Endodermal cell (in vitro differentiated cells): ENCODE measurements at regions not wholly inside any gene's neighbourhood (a gene's known extent, or its start where the extent isn't known, plus 50 kb on each side); places are given as distances from the start of the nearest gene placed in this dataset.

Source experiments
- DNase-seq: peaks from one replicate; pipeline ENCODE4 v3.0.0-alpha.2; 2017
- H3K27ac ChIP-seq: 2 replicates; pipeline ENCODE4 v1.5.1; 2013; ENCODE audit warnings: mild to moderate bottlenecking, low read depth, low read length, moderate library complexity
- H3K27me3 ChIP-seq: 2 replicates; pipeline ENCODE4 v1.6.1; 2013; ENCODE audit warnings: mild to moderate bottlenecking, low read length, moderate library complexity; ENCODE audit not compliant: insufficient read depth, control insufficient read depth, poor library complexity, severe bottlenecking
- H3K36me3 ChIP-seq: 2 replicates; pipeline ENCODE4 v1.7.0; 2013; ENCODE audit warnings: mild to moderate bottlenecking, low read length, moderate library complexity; ENCODE audit not compliant: control insufficient read depth, insufficient read depth
- H3K4me1 ChIP-seq: one replicate; pipeline ENCODE4 v1.7.0; 2013; ENCODE audit warnings: low read length; ENCODE audit not compliant: control insufficient read depth, insufficient read depth
- H3K4me3 ChIP-seq: 2 replicates; pipeline ENCODE4 v1.5.1; 2013; ENCODE audit warnings: mild to moderate bottlenecking, low read length, moderate library complexity
- H3K9ac ChIP-seq: 2 replicates; pipeline ENCODE4 v1.6.1; 2013; ENCODE audit warnings: mild to moderate bottlenecking, low read length, moderate library complexity; ENCODE audit not compliant: poor library complexity, severe bottlenecking; ENCODE audit errors: extremely low read depth
- H3K9me3 ChIP-seq: 2 replicates; pipeline ENCODE4 v1.6.1; 2013; ENCODE audit warnings: mild to moderate bottlenecking, low read length, moderate library complexity; ENCODE audit not compliant: control insufficient read depth
- H3K27ac Mint-ChIP-seq: 2 replicates; pipeline ENCODE4 v1.8.0; 2020; ENCODE audit warnings: mixed read lengths
- H3K27me3 Mint-ChIP-seq: 2 replicates; pipeline ENCODE4 v1.8.0; 2021; ENCODE audit warnings: mild to moderate bottlenecking, mixed read lengths; ENCODE audit not compliant: insufficient read depth
- H3K36me3 Mint-ChIP-seq: 2 replicates; pipeline ENCODE4 v1.8.0; 2020; ENCODE audit warnings: low read depth, mixed read lengths
- H3K4me1 Mint-ChIP-seq: 2 replicates; pipeline ENCODE4 v1.8.0; 2020; ENCODE audit warnings: mixed read lengths
- H3K4me3 Mint-ChIP-seq: 2 replicates; pipeline ENCODE4 v1.8.0; 2020; ENCODE audit warnings: mild to moderate bottlenecking, moderate library complexity, mixed read lengths
- H3K9me3 Mint-ChIP-seq: 2 replicates; pipeline ENCODE4 v1.8.0; 2020; ENCODE audit warnings: mild to moderate bottlenecking, mixed read lengths
- WGBS, 2 experiments: methylation state at CpG; one replicate each; pipeline versions ENCODE4 v1.1.5 to v1.1.7; 2013; ENCODE audit warnings: missing lambda C conversion rate in 2 of 2, mixed read lengths in 1 of 2; ENCODE audit not compliant: insufficient coverage in 1 of 2, insufficient read length in 1 of 2; 5-methylcytosine and 5-hydroxymethylcytosine counted together
- TF ChIP-seq, protein P1 (sequence below): fragments of 200-600 bp; sonication (generic); conservative IDR thresholded peaks from 2 replicates; pipeline ENCODE4 v1.5.0; 2021; ENCODE audit warnings: antibody characterized with exemption, mild to moderate bottlenecking

DNA sequence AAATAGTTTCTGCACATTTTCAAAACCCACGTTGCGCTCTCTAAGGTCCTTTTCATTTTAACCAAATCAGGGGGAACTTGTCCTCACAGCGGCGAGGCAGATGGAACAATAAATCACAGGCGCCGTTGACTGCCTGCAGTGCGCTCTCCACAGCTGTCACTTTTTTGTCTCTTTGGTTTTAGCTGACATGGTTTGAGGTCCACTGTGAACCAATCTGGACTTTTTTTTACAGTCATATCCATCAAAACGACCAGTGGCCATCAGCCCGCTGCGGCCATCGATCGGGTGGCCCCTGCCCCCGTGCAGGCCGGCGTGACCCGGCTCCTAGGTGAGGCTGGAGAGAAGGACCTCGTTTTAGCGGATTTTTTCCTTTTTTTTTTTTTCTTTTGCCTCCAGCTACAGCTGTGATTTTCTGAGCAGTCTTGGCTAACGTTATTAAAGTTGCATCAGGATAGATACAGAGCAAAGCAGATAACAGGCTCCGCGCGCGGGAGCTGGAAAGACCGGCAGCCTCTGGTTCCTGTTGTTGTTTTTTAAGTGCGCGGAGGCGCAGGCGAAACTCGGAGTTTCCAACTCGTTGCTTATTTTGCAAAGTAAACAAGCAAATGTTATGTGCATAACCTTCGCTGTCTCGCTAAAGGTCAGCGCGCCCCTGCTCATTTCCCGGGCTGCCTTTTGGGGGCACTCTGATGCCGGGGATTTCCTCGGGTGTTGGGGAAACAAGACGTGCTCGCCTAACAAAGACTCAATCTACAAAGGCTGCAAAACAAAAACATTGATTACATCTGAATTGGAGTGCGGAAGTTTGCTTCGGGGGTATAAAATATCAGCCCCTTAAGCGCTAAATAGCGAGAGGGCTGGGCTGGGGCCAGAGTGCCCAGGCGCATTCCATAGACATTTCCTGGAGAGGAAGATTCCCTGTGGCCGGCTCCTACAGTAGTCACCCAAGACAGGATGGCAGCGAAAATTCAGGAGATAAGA, 414.8 kb upstream of the MKI67 start:
- TF ChIP-seq, protein P1, sequence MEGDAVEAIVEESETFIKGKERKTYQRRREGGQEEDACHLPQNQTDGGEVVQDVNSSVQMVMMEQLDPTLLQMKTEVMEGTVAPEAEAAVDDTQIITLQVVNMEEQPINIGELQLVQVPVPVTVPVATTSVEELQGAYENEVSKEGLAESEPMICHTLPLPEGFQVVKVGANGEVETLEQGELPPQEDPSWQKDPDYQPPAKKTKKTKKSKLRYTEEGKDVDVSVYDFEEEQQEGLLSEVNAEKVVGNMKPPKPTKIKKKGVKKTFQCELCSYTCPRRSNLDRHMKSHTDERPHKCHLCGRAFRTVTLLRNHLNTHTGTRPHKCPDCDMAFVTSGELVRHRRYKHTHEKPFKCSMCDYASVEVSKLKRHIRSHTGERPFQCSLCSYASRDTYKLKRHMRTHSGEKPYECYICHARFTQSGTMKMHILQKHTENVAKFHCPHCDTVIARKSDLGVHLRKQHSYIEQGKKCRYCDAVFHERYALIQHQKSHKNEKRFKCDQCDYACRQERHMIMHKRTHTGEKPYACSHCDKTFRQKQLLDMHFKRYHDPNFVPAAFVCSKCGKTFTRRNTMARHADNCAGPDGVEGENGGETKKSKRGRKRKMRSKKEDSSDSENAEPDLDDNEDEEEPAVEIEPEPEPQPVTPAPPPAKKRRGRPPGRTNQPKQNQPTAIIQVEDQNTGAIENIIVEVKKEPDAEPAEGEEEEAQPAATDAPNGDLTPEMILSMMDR = peak; percentile 40
- no peaks in the 10 kb centered on the region for H3K9me3 Mint-ChIP-seq
- Histone ChIP-seq H3K36me3 (no peaks in the 10 kb centered on the region), H3K27ac (peak overlapping the region; percentile 40), H3K27me3 (peaks cover 27% of the 10 kb centered on the region), H3K4me1 (no peaks in the 10 kb centered on the region), H3K4me3 (peak overlapping the region; percentile 85), H3K9me3 (no peaks in the 10 kb centered on the region), H3K9ac (peak overlapping the region; percentile 16)
- H3K27ac Mint-ChIP-seq = peak overlapping the region; percentile 38
- peak overlapping the region; percentile 53 for H3K4me3 Mint-ChIP-seq
- H3K36me3 Mint-ChIP-seq = no peaks in the 10 kb centered on the region
- H3K4me1 Mint-ChIP-seq = peaks cover 18% of the 10 kb centered on the region
- 7 to 10% methylated on average over 31 to 46 of the region's 46 CpGs for WGBS, 2 experiments
- peak; percentile 87 for DNase-seq
- peaks cover 23% of the 10 kb centered on the region for H3K27me3 Mint-ChIP-seq

DNA sequence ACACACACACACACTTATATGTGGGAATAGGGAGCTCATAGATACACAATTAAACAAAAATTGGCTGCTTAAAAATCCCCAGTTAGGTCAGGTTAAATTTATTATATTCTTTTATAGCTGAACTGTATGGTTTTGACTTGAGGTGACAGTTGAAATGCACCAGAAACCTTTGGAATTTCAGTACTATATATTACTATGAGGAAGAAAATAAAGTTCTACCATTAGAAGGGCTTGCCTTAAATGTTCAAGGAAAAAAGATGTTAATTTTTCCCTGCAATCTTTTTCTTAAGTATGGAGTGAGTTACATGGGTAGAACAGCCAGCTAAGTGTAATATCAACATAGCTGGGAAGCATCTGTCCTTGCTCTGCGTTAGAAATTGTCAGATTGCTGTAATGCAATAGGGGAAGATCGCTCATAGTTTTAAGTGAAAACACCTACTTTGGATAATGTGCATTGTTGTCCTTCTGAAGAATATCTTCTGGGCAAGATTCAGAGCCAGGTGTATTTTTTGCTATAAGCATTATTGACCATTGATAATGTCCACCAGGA, 415.8 kb upstream of the MKI67 start:
- 90 to 91% methylated on average over 2 of the region's 2 CpGs for WGBS, 2 experiments
- H3K4me1 Mint-ChIP-seq = peaks cover 18% of the 10 kb centered on the region
- H3K36me3 Mint-ChIP-seq = no peaks in the 10 kb centered on the region
- Histone ChIP-seq H3K4me3 (no peak overlapping the region), H3K27me3 (peaks cover 27% of the 10 kb centered on the region), H3K9ac (no peak overlapping the region), H3K36me3 (no peaks in the 10 kb centered on the region), H3K27ac (no peak overlapping the region), H3K4me1 (no peaks in the 10 kb centered on the region), H3K9me3 (no peaks in the 10 kb centered on the region)
- no peak for DNase-seq
- H3K27me3 Mint-ChIP-seq = peaks cover 23% of the 10 kb centered on the region
- no peak overlapping the region for H3K27ac Mint-ChIP-seq
- TF ChIP-seq, protein P1 = no peak
- H3K9me3 Mint-ChIP-seq = no peaks in the 10 kb centered on the region
- no peak overlapping the region for H3K4me3 Mint-ChIP-seq

DNA sequence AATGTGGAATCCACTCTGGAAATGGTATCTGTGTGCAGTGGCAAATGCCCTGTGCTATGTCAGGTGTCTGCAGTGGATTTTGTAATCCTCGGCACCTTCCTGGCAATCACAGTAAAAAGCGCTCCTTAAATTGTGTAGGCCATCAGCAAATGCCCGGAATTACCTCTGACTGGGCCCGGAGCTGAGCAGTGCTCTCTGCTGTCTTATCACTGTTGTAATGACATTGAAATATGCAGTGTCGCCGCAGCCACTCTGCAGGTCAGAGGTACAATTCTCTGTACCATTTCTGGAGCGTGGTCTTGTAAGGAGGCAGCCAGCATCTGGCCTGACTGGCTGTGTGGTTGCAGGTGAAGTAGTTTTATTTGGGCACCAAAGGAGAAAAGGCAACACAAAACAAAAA, 416.4 kb upstream of the MKI67 start:
- H3K36me3 ChIP-seq = no peaks in the 10 kb centered on the region
- 86 to 94% methylated on average over 4 to 7 of the region's 7 CpGs for whole genome bisulfite sequencing, 2 experiments
- H3K36me3 Mint-ChIP-seq = no peaks in the 10 kb centered on the region
- no peaks in the 10 kb centered on the region for H3K4me1 ChIP-seq
- no peak for DNase-seq
- peaks cover 27% of the 10 kb centered on the region for H3K27me3 ChIP-seq
- TF ChIP-seq, protein P1 = no peak
- H3K27ac Mint-ChIP-seq = no peak overlapping the region
- H3K9me3 ChIP-seq = no peaks in the 10 kb centered on the region
- no peak overlapping the region for H3K4me3 ChIP-seq
- peaks cover 23% of the 10 kb centered on the region for H3K27me3 Mint-ChIP-seq
- H3K4me3 Mint-ChIP-seq = no peak overlapping the region
- no peak overlapping the region for H3K9ac ChIP-seq
- H3K27ac ChIP-seq = no peak overlapping the region
- peaks cover 17% of the 10 kb centered on the region for H3K4me1 Mint-ChIP-seq
- H3K9me3 Mint-ChIP-seq = no peaks in the 10 kb centered on the region
